Prostate gland (tissue), 2 donors: ENCODE measurements at regions not wholly inside any gene's neighbourhood (a gene's known extent, or its start where the extent isn't known, plus 50 kb on each side); places are given as distances from the start of the nearest gene placed in this dataset.

Experiments used
- POLR2A ChIP-seq: fragments of 450-650 bp; IDR thresholded peaks from one replicate; pipeline ENCODE4 v1.6.1; 2016; ENCODE audit warnings: antibody characterized with exemption, mild to moderate bottlenecking
- TF ChIP-seq, protein P1 (sequence below), 4 experiments: fragments of 200-600 bp in 2 of 4; fragments of 450-650 bp in 2 of 4; sonication (generic) in 2 of 4; IDR thresholded peaks; 1 replicate in 3 of 4; 2 replicates in 1 of 4; pipeline ENCODE4 v1.5.1; 2016 to 2019; ENCODE audit warnings: antibody characterized with exemption in 4 of 4, mild to moderate bottlenecking in 2 of 4, moderate library complexity in 2 of 4

DNA sequence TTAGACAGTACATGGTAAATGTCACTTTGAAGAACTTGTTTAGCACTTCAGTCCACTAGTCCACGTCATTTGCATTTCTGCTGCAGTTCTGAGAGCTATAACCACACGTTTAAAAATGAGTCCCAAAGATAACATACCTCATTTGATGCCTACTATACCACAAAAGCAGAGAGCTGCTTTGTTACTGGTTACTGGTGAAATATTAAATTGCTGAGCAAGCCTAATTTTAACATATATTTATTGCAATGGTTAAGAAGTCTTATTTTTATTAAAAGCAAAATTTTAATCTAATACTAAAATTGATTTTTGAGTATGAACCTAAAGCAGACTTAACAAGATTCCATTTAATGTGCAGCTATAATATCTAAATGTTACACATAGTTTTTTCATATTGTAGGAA, 1949.7 kb upstream of the PRR20A start:
- TF ChIP-seq, protein P1, sequence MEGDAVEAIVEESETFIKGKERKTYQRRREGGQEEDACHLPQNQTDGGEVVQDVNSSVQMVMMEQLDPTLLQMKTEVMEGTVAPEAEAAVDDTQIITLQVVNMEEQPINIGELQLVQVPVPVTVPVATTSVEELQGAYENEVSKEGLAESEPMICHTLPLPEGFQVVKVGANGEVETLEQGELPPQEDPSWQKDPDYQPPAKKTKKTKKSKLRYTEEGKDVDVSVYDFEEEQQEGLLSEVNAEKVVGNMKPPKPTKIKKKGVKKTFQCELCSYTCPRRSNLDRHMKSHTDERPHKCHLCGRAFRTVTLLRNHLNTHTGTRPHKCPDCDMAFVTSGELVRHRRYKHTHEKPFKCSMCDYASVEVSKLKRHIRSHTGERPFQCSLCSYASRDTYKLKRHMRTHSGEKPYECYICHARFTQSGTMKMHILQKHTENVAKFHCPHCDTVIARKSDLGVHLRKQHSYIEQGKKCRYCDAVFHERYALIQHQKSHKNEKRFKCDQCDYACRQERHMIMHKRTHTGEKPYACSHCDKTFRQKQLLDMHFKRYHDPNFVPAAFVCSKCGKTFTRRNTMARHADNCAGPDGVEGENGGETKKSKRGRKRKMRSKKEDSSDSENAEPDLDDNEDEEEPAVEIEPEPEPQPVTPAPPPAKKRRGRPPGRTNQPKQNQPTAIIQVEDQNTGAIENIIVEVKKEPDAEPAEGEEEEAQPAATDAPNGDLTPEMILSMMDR (IDR thresholded peaks at IDR 0.05) = no peak
- TF ChIP-seq POLR2A = no peak
